ENCODE measurements at regions not wholly inside any gene's neighbourhood (a gene's known extent, or its start where the extent isn't known, plus 50 kb on each side); places are given as distances from the start of the nearest gene placed in this dataset.

DNA sequence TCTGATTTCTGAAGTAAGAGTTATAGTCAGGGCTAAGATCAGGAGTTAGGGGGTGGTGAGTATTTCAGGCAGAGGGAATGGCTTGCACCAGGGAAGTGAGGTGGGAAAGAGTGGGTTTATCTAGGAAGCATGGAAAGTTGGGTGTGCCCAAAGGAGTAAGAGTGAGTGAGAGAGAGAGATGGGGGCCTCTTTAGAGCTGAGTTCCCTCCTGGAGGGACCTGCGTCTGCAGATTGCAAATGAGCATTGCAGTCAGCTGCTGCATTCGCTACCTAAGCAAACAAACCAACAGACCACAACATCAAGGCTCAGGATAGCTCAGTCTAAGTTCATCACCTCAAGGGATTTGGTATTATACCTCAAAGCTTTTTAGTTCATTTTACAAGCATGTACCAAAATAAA, 405.8 kb downstream of the FGF9 start:
- Histone ChIP-seq H4K8ac (ENCODE audit: low read depth, low read length) (no peak overlapping the region), H3K4me2 (ENCODE audit: low read length) (no peak overlapping the region), H3K9me3 (ENCODE audit: insufficient read depth, low read depth, low read length) (no peaks in the 10 kb centered on the region), H3K27ac (ENCODE audit: low read depth, low read length) (no peak overlapping the region), H3K23ac (ENCODE audit: low read length) (no peak overlapping the region), H3K79me2 (ENCODE audit: control insufficient read depth, insufficient read depth, low read length, poor library complexity) (no peaks in the 10 kb centered on the region), H3K4me3 (ENCODE audit: low read depth, low read length) (no peak overlapping the region), H2AK5ac (ENCODE audit: low read length) (no peak overlapping the region), H3K9ac (ENCODE audit: low read length) (no peak overlapping the region), H2BK5ac (ENCODE audit: low read depth, low read length, poor library complexity) (no peak overlapping the region), H3K36me3 (ENCODE audit: control insufficient read depth in 1 of 2, insufficient read depth in 2 of 2, low read length in 2 of 2) (no peaks in the 10 kb centered on the region), H3K14ac (ENCODE audit: low read length) (no peak overlapping the region), H2AFZ (ENCODE audit: insufficient read depth, low read length, poor library complexity) (no peak overlapping the region), H3K4me1 (ENCODE audit: control insufficient read depth in 1 of 2, insufficient read depth in 2 of 2, low read length in 2 of 2) (no peaks in the 10 kb centered on the region), H3K27me3 (ENCODE audit: insufficient read depth, low read length) (no peaks in the 10 kb centered on the region), H4K91ac (ENCODE audit: low read depth, low read length) (no peak overlapping the region), H4K12ac (ENCODE audit: low read depth, low read length) (no peak overlapping the region), H2BK120ac (ENCODE audit: insufficient read depth, low read length, poor library complexity) (no peak overlapping the region), H3K18ac (ENCODE audit: low read length) (no peak overlapping the region), H3K4ac (ENCODE audit: low read depth, low read length) (no peak overlapping the region), H3K79me1 (ENCODE audit: low read length) (no peaks in the 10 kb centered on the region), H2BK12ac (ENCODE audit: low read length) (no peak overlapping the region)
- DNase-seq, result no peak
- WGBS (ENCODE audit: extremely low coverage, insufficient coverage, insufficient read length), result no CpG with 5 or more reads among the region's 2 CpGs

DNA sequence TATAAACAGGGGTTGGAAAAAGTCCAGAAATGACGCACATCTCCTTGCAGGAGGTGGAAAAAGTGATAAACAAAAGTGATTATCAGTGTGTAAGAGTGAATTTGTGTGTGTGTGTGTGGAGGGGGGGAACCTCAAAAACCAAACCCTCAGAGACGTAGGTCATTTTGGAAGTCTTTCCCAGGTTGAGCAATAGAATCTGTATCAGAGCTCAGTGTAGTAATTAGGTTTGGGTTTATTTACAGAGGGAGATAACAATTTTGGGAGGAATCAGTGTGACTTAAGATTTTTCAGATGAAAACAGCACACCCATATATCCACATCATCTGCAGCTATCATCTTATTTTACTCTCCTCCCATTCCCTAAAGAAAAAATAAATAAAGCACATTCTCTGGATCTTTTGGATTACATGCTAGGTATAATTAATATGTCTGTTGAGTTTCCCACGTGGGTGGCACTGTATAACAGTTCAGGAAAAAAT, 406.4 kb downstream of the FGF9 start:
- H3K79me1 ChIP-seq (ENCODE audit: low read length), result no peaks in the 10 kb centered on the region
- H3K14ac ChIP-seq (ENCODE audit: low read length), result no peak overlapping the region
- no peak overlapping the region for H2AFZ ChIP-seq (ENCODE audit: insufficient read depth, low read length, poor library complexity)
- H4K91ac ChIP-seq (ENCODE audit: low read depth, low read length), result no peak overlapping the region
- H3K27ac ChIP-seq (ENCODE audit: low read depth, low read length), result no peak overlapping the region
- no peak overlapping the region for H4K12ac ChIP-seq (ENCODE audit: low read depth, low read length)
- no peak overlapping the region for H3K4ac ChIP-seq (ENCODE audit: low read depth, low read length)
- H3K79me2 ChIP-seq (ENCODE audit: control insufficient read depth, insufficient read depth, low read length, poor library complexity), result no peaks in the 10 kb centered on the region
- H3K4me2 ChIP-seq (ENCODE audit: low read length), result no peak overlapping the region
- no peak overlapping the region for H3K4me3 ChIP-seq (ENCODE audit: low read depth, low read length)
- H3K23ac ChIP-seq (ENCODE audit: low read length), result no peak overlapping the region
- WGBS (ENCODE audit: extremely low coverage, insufficient coverage, insufficient read length), result no CpG with 5 or more reads among the region's 3 CpGs
- H2BK5ac ChIP-seq (ENCODE audit: low read depth, low read length, poor library complexity), result no peak overlapping the region
- no peak for DNase-seq
- H4K8ac ChIP-seq (ENCODE audit: low read depth, low read length), result no peak overlapping the region
- H3K9ac ChIP-seq (ENCODE audit: low read length), result no peak overlapping the region
- no peaks in the 10 kb centered on the region for H3K9me3 ChIP-seq (ENCODE audit: insufficient read depth, low read depth, low read length)
- no peaks in the 10 kb centered on the region for H3K4me1 ChIP-seq (ENCODE audit: control insufficient read depth in 1 of 2, insufficient read depth in 2 of 2, low read length in 2 of 2)
- no peak overlapping the region for H3K18ac ChIP-seq (ENCODE audit: low read length)
- no peak overlapping the region for H2BK120ac ChIP-seq (ENCODE audit: insufficient read depth, low read length, poor library complexity)
- no peak overlapping the region for H2BK12ac ChIP-seq (ENCODE audit: low read length)
- no peak overlapping the region for H2AK5ac ChIP-seq (ENCODE audit: low read length)
- no peaks in the 10 kb centered on the region for H3K36me3 ChIP-seq (ENCODE audit: control insufficient read depth in 1 of 2, insufficient read depth in 2 of 2, low read length in 2 of 2)
- no peaks in the 10 kb centered on the region for H3K27me3 ChIP-seq (ENCODE audit: insufficient read depth, low read length)

- no peaks in the 10 kb centered on the region for H3K9me3 ChIP-seq (ENCODE audit: insufficient read depth, low read depth, low read length)
- no peak overlapping the region for H2BK120ac ChIP-seq (ENCODE audit: insufficient read depth, low read length, poor library complexity)
- H2BK12ac ChIP-seq (ENCODE audit: low read length), result no peak overlapping the region
- H3K14ac ChIP-seq (ENCODE audit: low read length), result no peak overlapping the region
- H2AFZ ChIP-seq (ENCODE audit: insufficient read depth, low read length, poor library complexity), result no peak overlapping the region
- no peak overlapping the region for H3K27ac ChIP-seq (ENCODE audit: low read depth, low read length)
- no peak overlapping the region for H4K12ac ChIP-seq (ENCODE audit: low read depth, low read length)
- no peak overlapping the region for H4K8ac ChIP-seq (ENCODE audit: low read depth, low read length)
- H3K4me1 ChIP-seq (ENCODE audit: control insufficient read depth in 1 of 2, insufficient read depth in 2 of 2, low read length in 2 of 2), result no peaks in the 10 kb centered on the region
- no peaks in the 10 kb centered on the region for H3K27me3 ChIP-seq (ENCODE audit: insufficient read depth, low read length)
- H2BK5ac ChIP-seq (ENCODE audit: low read depth, low read length, poor library complexity), result no peak overlapping the region
- H3K79me2 ChIP-seq (ENCODE audit: control insufficient read depth, insufficient read depth, low read length, poor library complexity), result no peaks in the 10 kb centered on the region
- H3K18ac ChIP-seq (ENCODE audit: low read length), result no peak overlapping the region
- no peaks in the 10 kb centered on the region for H3K36me3 ChIP-seq (ENCODE audit: control insufficient read depth in 1 of 2, insufficient read depth in 2 of 2, low read length in 2 of 2)
- H3K9ac ChIP-seq (ENCODE audit: low read length), result no peak overlapping the region
- DNase-seq, result no peak
- no peaks in the 10 kb centered on the region for H3K79me1 ChIP-seq (ENCODE audit: low read length)
- H3K4me3 ChIP-seq (ENCODE audit: low read depth, low read length), result no peak overlapping the region
- no peak overlapping the region for H3K4me2 ChIP-seq (ENCODE audit: low read length)
- H4K91ac ChIP-seq (ENCODE audit: low read depth, low read length), result no peak overlapping the region
- no peak overlapping the region for H2AK5ac ChIP-seq (ENCODE audit: low read length)
- H3K23ac ChIP-seq (ENCODE audit: low read length), result no peak overlapping the region
- no peak overlapping the region for H3K4ac ChIP-seq (ENCODE audit: low read depth, low read length)
- no CpG with 5 or more reads among the region's 2 CpGs for WGBS (ENCODE audit: extremely low coverage, insufficient coverage, insufficient read length)
Observed at GRCh38 chr13:22077764-22078163, 406.9 kb downstream of the FGF9 start.

DNA sequence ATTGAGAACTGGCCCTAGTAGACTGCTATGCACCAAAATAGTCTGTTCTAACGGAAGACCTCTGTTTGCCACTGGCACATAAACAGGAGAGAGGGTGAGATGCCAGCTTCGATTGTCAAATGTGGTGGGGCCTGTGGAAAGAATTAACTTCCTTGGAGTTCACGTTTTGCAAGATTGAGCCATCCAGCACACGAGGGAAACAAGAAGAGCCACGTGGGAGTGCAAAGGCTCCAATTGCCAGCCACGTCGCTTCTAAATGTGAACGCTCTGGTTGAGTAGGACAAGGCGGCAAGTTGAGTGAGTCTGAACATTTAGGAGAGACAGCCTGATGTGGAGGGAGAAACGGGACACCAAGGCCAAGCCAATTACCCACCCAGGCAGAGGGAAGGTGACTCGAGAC, 409.1 kb downstream of the FGF9 start:
- H4K91ac ChIP-seq (ENCODE audit: low read depth, low read length), result no peak overlapping the region
- H2AK5ac ChIP-seq (ENCODE audit: low read length), result no peak overlapping the region
- no peak for DNase-seq
- H4K12ac ChIP-seq (ENCODE audit: low read depth, low read length), result no peak overlapping the region
- no peak overlapping the region for H2AFZ ChIP-seq (ENCODE audit: insufficient read depth, low read length, poor library complexity)
- H3K36me3 ChIP-seq (ENCODE audit: control insufficient read depth in 1 of 2, insufficient read depth in 2 of 2, low read length in 2 of 2), result no peaks in the 10 kb centered on the region
- no peak overlapping the region for H2BK12ac ChIP-seq (ENCODE audit: low read length)
- no peak overlapping the region for H3K4me2 ChIP-seq (ENCODE audit: low read length)
- no peak overlapping the region for H3K14ac ChIP-seq (ENCODE audit: low read length)
- peaks cover 1% of the 10 kb centered on the region for H3K9me3 ChIP-seq (ENCODE audit: insufficient read depth, low read depth, low read length)
- no CpG with 5 or more reads among the region's 11 CpGs for WGBS (ENCODE audit: extremely low coverage, insufficient coverage, insufficient read length)
- H3K4me1 ChIP-seq (ENCODE audit: control insufficient read depth in 1 of 2, insufficient read depth in 2 of 2, low read length in 2 of 2), result no peaks in the 10 kb centered on the region
- H3K27ac ChIP-seq (ENCODE audit: low read depth, low read length), result no peak overlapping the region
- H3K4ac ChIP-seq (ENCODE audit: low read depth, low read length), result no peak overlapping the region
- no peak overlapping the region for H2BK5ac ChIP-seq (ENCODE audit: low read depth, low read length, poor library complexity)
- H3K79me1 ChIP-seq (ENCODE audit: low read length), result no peaks in the 10 kb centered on the region
- H3K18ac ChIP-seq (ENCODE audit: low read length), result no peak overlapping the region
- H3K4me3 ChIP-seq (ENCODE audit: low read depth, low read length), result no peak overlapping the region
- no peak overlapping the region for H2BK120ac ChIP-seq (ENCODE audit: insufficient read depth, low read length, poor library complexity)
- no peaks in the 10 kb centered on the region for H3K79me2 ChIP-seq (ENCODE audit: control insufficient read depth, insufficient read depth, low read length, poor library complexity)
- no peak overlapping the region for H3K23ac ChIP-seq (ENCODE audit: low read length)
- no peaks in the 10 kb centered on the region for H3K27me3 ChIP-seq (ENCODE audit: insufficient read depth, low read length)
- no peak overlapping the region for H4K8ac ChIP-seq (ENCODE audit: low read depth, low read length)
- H3K9ac ChIP-seq (ENCODE audit: low read length), result no peak overlapping the region
